GM21825 (cell line): ENCODE measurements at regions not wholly inside any gene's neighbourhood (a gene's known extent, or its start where the extent isn't known, plus 50 kb on each side); places are given as distances from the start of the nearest gene placed in this dataset.
"Not testable (repeated sequence)": the region's sequence is repeated elsewhere in the genome, so short reads cannot be mapped to it uniquely, and the experiment has no call there.

Experiments
- ATAC-seq: cut with Tn5 transposase; IDR thresholded peaks from one replicate; pipeline ENCODE4 v1.9.1; 2021; ENCODE audit warnings: mild to moderate bottlenecking, moderate library complexity; ENCODE audit not compliant: unreplicated experiment

GRCh38 chr6:68167604-68168003 lies 467.5 kb upstream of the ADGRB3 start:
- no peak for ATAC-seq

DNA sequence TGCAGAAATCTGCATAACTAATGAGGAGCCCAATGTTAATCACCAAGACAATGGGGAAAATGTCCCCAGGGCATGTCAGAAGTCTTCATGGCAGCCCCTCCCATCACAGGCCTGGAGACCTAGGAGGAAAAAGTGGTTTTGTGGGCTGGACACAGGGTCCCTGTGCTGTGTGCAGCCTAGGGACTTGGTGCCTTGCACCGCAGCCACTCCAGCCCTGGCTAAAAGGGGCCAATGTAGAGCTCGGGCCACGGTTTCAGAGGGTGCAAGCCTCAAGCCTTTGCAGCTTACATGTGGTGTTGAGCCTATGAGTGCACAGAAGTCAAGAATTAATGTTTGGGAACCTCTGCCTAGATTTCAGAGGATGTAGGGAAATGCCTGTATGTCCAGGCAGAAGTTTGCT lies 474.3 kb upstream of the ADGRB3 start:
- not testable (repeated sequence) for ATAC-seq

GRCh38 chr6:68160348-68160747 lies 474.7 kb upstream of the ADGRB3 start:
- ATAC-seq: no peak

DNA sequence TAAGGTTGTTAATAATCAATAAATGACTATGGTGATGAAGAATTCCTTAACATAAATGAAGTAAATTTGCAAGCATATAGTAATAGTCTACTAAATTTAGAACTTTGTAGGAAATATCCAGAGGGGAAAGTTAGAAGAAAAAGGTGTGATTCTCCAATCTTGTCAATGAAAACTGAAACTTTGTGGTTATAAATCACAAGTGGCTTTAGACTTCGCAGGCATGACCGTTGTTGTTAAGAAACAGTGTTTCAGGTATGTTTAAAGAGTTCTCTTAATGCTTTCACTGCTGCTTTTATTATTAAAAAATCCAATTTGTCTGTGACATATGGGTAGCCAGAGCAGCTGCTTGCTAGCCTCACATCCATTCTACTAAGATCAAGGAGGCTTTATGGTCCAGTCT lies 475.6 kb upstream of the ADGRB3 start:
- no peak for ATAC-seq

GRCh38 chr6:68158256-68158655 lies 476.8 kb upstream of the ADGRB3 start:
- ATAC-seq: peak; percentile 62

DNA sequence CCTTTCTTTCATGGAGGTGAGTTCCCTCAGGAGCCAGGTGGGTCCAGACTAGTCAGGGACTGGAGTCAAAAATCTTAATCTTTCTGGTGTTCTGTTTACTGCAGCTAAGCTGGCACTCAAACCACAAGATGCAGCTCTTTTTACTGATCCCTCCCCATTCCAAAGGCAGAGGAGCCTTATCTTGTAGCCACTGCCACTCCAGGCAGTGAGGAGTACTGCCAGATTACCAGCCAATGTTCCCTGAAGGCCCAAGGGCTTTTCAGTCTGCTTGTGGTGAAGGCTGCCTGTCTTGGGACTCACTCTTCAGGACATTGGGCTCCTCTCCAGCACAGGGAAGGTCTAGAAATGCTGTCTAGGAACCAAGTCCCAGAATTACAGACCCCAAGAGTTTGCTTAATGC lies 490.4 kb upstream of the ADGRB3 start:
- no peak for ATAC-seq

- ATAC-seq: no peak
Observed at GRCh38 chr6:68141190-68141589, 493.9 kb upstream of the ADGRB3 start.

DNA sequence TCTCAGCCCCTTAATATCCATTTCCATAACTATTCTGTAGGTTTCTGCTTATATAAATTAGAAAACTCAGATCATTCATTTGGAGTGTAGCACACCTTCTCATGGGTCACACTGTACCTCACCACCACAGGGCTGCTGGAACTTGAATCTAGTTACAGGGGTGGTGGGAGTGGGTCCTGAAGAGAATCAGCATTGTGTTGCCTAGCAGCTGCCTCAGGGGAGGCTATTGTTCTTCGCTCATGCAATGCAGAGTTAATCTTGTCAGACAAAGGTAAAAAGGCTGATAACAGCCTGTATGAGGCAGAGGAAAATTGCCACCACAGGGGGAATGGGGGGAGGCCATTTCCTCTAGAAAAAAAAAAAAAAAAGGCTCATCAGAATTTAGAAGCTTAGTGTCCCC lies 496.0 kb upstream of the ADGRB3 start:
- ATAC-seq: no peak

- no peak for ATAC-seq
Observed at GRCh38 chr6:68134796-68135195, 500.3 kb upstream of the ADGRB3 start.

DNA sequence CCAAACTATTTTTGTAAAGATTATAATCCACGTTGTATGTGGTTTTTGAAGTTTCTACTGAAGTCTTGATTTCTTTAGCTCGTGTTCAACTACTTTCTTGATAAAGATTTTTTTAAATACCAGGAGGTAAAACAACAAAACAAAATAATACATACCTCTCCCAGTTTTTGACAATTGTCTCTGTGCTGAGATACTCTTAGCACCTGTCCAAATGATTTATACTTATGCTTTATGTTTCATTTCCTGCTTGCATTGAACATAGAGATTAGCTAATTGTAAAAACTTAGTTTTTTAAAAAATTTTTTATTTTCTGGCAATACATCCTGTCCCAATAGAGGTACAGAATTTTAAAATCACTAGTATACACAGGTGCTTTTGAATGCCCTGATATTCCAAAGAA lies 506.9 kb upstream of the ADGRB3 start:
- no peak for ATAC-seq

GRCh38 chr6:68127074-68127473 lies 508.0 kb upstream of the ADGRB3 start:
- no peak for ATAC-seq

- peak; percentile 72 for ATAC-seq
Observed at GRCh38 chr6:68126089-68126749, 508.9 kb upstream of the ADGRB3 start.

GRCh38 chr6:68122975-68123374 lies 512.1 kb upstream of the ADGRB3 start:
- ATAC-seq: not testable (repeated sequence)

DNA sequence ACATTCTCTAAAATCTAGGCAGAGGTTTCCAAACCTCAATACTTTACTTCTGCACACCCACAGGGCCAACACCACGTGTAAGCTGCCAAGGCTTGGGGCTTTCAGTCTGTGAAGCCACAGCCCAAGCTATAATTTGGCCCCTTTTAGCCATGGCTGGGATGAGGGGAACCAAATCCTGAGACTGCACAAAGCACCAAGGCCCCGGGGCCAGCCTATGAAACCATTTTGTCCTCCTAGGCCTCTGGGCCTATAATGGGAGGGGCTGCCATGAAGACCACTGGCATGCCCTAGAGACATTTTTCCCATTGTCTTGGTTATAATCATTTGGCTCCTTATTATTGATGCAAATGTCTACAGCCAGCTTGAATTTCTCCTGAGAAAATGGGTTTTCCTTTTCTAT lies 513.0 kb upstream of the ADGRB3 start:
- ATAC-seq: no peak

DNA sequence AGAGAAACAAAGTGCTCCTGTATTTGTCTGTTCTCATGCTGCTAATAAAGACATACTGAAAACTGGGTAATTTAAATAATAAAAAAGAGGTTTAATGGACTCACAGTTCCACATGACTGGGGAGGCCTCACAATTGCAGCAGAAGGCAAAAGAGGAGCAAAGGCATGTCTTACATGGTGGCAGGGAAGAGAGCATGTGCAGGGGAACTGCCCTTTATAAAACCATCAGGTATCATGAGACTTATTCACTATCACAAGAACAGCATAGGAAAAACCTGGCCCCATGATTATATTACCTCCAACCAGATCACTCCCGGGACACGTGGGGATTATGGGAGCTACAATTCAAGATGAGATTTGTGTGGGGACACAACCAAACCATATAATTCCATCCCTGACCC lies 514.1 kb upstream of the ADGRB3 start:
- ATAC-seq: not testable (repeated sequence)

GRCh38 chr6:68114463-68115047 lies 520.5 kb upstream of the ADGRB3 start:
- no peak for ATAC-seq

DNA sequence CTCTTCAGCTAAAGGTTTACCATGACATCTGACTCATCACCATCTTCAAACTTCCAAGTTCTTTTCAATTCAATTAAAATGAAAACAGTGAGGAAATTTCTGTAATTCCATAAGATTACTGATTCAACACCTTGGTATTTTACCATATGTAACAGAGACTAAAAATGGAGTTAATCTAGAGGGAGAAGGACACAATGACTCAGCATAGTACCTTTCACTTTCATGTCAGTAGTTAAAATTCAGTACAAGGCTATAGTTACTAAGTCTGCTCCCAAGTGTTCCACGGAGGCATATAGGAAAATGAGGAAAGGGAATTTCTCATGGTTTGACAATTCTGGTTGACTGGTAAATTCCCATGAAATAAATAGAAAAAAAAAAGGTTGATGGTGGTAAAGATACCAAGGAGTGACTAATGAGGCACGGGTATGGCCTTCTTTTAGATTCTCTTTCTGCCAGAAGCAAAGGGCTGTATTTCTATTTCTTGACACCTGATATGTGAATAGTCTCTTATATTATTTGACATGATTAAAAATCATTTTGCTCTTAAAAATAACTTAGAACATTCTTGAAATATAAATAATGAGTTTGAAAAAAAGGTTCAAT lies 526.7 kb upstream of the ADGRB3 start:
- peak; percentile 87 for ATAC-seq

DNA sequence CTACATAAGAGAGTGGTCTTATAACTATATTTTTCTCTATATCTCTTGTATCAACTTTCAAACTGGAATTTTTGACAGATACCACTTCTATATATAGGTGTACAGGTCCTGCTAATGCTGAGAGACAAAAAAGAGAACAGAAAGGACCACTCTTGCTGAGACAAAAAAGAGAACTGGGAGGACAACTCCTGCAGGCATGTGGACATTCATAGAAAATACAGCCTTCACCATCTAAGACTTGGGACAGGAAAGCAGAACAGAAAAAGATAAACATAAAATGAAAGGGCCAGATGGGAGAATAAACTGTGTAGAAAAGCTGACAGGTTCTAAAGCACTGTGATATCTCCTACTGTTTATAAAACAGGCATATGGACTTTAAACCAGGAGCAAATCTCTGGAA lies 541.0 kb upstream of the ADGRB3 start:
- ATAC-seq: peak; percentile 92

DNA sequence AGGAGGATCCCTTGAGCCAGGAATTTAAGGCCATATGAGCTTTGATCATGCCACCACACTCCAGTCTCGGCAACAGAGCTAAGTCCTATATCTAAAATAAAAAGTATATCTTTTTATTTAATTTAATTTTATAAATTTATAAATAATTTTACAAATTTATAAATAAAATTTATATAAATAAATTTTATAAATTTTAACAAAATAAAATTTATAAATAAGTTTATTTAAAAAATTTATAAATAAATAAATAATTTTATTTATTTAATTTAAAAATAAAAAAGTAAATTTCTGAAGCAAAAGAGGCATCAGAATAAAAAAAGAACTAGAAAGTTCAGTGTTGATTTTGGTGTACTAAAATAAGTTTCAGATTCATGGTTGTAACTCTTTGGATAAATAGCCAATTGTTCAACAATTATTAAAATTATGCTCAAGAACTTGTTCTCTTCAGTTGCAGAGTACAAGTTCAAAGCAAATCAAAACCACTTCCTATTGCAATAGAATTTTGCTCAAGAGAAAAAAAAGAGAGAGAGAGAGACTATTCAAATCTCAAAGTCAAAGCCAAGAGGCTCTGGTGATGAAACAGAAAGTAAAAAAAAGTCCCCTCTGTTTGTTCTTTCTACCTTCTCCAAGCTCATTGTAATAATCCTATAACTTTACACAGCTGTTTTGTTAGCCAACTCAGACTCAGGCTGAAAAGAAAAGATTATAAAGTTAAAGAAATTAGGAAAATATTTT lies 547.5 kb upstream of the ADGRB3 start:
- peak; percentile 86 for ATAC-seq

DNA sequence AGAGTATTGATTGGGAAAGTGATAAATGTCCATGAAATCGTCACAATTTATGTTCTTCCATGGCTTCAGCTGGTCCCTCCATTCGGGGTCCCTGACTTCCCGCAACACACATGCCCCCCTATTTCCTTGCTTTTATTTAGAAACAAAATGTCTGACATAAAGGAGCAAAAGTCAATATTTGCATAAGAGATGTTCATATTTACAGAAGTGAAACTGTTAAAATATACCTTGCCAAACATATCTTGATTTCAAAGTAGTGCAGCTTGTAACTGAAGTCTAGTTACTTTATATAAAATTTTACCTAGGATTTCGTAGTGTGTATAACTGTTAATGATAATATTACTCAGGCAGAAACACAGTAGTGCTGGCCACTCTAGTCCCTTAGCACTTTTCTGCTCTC lies 548.9 kb upstream of the ADGRB3 start:
- no peak for ATAC-seq

DNA sequence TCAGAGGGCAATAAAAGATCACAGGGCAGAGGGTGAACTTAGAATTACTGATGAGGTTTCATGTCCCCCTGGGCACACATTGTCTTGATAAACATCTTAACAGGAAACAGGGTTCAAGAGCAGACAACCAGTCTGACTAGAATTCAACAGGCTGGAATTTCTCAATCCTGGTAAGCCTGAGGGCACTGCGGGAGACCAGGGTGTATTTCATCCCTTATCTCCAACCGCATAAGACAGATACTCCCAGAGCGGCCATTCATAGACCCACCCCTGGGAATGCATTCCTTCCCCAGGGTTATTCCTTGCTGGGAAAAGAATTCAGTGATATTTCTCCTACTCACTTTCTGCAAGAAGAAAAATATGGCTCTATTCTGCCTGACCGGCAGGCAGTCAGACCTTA lies 549.5 kb upstream of the ADGRB3 start:
- ATAC-seq: not testable (repeated sequence)

GRCh38 chr6:68082086-68082485 lies 553.0 kb upstream of the ADGRB3 start:
- no peak for ATAC-seq
